Bronchial epithelial cell (primary cell): ENCODE measurements at regions not wholly inside any gene's neighbourhood (a gene's known extent, or its start where the extent isn't known, plus 50 kb on each side); places are given as distances from the start of the nearest gene placed in this dataset.

ENCODE experiments used
- DNase-seq: peaks from one replicate; pipeline ENCODE4 v3.0.0-alpha.2; 2010; ENCODE audit warnings: low read depth
- FAIRE-seq: peaks from 2 replicates; lab custom pipeline; 2011; peaks lifted over from hg19 to GRCh38; lab: Jason Lieb, UNC
- H3K27me3 ChIP-seq: 2 replicates; pipeline ENCODE4 v1.5.1; 2011; ENCODE audit warnings: low read length; ENCODE audit not compliant: control insufficient read depth, insufficient read depth
- H3K36me3 ChIP-seq: 2 replicates; pipeline ENCODE4 v1.5.1; 2011; ENCODE audit warnings: low read length; ENCODE audit not compliant: control insufficient read depth, insufficient read depth
- H3K4me3 ChIP-seq: 2 replicates; pipeline ENCODE4 v1.5.1; 2011; ENCODE audit warnings: mild to moderate bottlenecking, low read depth, low read length, control low read depth
- TF ChIP-seq, protein P1 (sequence below): IDR thresholded peaks from 2 replicates; pipeline ENCODE4 v1.5.1; 2011; ENCODE audit warnings: mild to moderate bottlenecking, moderate library complexity, low read length, control low read depth, inconsistent platforms; ENCODE audit not compliant: insufficient read depth, severe bottlenecking

DNA sequence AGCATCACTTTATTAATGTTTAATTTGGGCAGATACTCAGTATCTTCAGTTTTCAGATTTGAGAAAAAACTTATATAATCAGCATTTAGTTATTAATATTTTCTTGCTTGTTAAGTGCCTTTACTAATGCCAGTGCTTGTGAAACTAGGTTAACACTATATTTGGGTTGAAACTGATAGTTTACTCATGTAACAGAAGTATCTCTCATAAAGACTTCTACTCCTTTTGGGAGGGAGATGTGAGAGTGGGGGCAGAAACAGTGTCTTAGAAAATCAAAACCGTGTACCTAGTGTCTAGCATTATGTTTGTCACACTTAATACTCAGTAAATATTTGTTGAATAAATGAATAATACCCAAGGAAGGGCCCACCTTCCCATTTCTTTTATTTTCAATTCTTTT, 129.5 kb downstream of the MSTN start:
- no peak for DNase-seq
- H3K36me3 ChIP-seq: no peaks in the 10 kb centered on the region
- TF ChIP-seq, protein P1, sequence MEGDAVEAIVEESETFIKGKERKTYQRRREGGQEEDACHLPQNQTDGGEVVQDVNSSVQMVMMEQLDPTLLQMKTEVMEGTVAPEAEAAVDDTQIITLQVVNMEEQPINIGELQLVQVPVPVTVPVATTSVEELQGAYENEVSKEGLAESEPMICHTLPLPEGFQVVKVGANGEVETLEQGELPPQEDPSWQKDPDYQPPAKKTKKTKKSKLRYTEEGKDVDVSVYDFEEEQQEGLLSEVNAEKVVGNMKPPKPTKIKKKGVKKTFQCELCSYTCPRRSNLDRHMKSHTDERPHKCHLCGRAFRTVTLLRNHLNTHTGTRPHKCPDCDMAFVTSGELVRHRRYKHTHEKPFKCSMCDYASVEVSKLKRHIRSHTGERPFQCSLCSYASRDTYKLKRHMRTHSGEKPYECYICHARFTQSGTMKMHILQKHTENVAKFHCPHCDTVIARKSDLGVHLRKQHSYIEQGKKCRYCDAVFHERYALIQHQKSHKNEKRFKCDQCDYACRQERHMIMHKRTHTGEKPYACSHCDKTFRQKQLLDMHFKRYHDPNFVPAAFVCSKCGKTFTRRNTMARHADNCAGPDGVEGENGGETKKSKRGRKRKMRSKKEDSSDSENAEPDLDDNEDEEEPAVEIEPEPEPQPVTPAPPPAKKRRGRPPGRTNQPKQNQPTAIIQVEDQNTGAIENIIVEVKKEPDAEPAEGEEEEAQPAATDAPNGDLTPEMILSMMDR: no peak
- no peak overlapping the region for H3K4me3 ChIP-seq
- no peak for FAIRE-seq
- no peaks in the 10 kb centered on the region for H3K27me3 ChIP-seq

DNA sequence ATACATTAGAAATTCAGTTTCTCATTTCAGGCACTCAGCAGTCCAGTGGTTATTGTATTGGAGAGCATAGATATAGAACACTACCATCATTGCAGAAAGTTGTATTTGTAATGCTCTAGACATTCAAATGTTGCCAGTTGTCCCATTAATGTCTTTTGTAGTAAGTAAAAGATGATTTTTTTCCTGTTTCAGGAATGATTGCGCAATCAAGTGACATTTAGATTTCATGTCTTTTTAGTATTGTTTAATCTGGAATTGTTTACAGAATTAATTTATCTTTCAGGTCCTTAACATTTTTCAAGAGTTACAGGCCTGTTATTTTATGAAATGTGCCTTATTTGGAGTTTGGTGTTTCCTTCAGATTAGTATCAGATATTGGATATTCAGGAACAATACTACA, 134.7 kb downstream of the MSTN start:
- FAIRE-seq: no peak
- H3K27me3 ChIP-seq: no peaks in the 10 kb centered on the region
- H3K36me3 ChIP-seq: no peaks in the 10 kb centered on the region
- TF ChIP-seq, protein P1: no peak
- no peak for DNase-seq
- H3K4me3 ChIP-seq: no peak overlapping the region
